ENCODE measurements at regions not wholly inside any gene's neighbourhood (a gene's known extent, or its start where the extent isn't known, plus 50 kb on each side); places are given as distances from the start of the nearest gene placed in this dataset.
A peak's percentile ranks its signal among the peaks of the same experiment; 100 is the strongest.

- no peaks in the 10 kb centered on the region for H3K79me2 ChIP-seq (ENCODE audit: control insufficient read depth, insufficient read depth, low read length)
- ChIA-PET POLR2A (interaction anchor here (0.7 to 1.8 kb wide), 4 partner anchors 9 to 234 kb away, joined by 3 to 5 read pairs (median 4); no protein-coding TSS in a partner anchor), CTCF (ENCODE audit: low intra/inter-chr PET ratio) (no interaction called here)
- no TSS peak for BruUV-seq (replicated peaks)
- H3K9me1 ChIP-seq (ENCODE audit: control insufficient read depth, insufficient read depth, low read length) = no peaks in the 10 kb centered on the region
- peaks cover 20 to 24% of the 10 kb centered on the region in 2 experiments; a peak in 4 of 5 replicates for H3K27me3 ChIP-seq (ENCODE audit: control insufficient read depth in 2 of 2, insufficient read depth in 2 of 2, low read length in 2 of 2)
- no peaks in the 10 kb centered on the region for H3K36me3 ChIP-seq (ENCODE audit: control insufficient read depth, insufficient read depth, low read length)
- no peak overlapping the region for H3K27ac ChIP-seq (ENCODE audit: extremely low read depth, low read depth, low read length)
- FAIRE-seq (no peak), ATAC-seq (no peak), DNase-seq (ENCODE audit: extremely low read depth in 1 of 4, low spot score in 3 of 4) (no peak)
- intact Hi-C loops (cut with micrococcal nuclease) = no loop called here
- TF ChIP-seq PTRF (tag; IDR thresholded peaks at IDR 0.05) (no peak), RFX1 (IDR thresholded peaks at IDR 0.05) (peak; percentile 55), FOXM1 (IDR thresholded peaks at IDR 0.05; ENCODE audit: low read depth) (no peak), FOXM1 (CRISPR knock-in tag; IDR thresholded peaks at IDR 0.05; ENCODE audit: low read depth) (no peak), JUND (IDR thresholded peaks at IDR 0.05; ENCODE audit: borderline replicate concordance, low read depth, low read length) (no peak), JUND (tag; IDR thresholded peaks at IDR 0.05; ENCODE audit: borderline replicate concordance, low read depth, low read length) (no peak), SMARCA4 (IDR thresholded peaks at IDR 0.05) (no peak), PURB (CRISPR knock-in tag; IDR thresholded peaks at IDR 0.05; ENCODE audit: low read depth) (no peak), ZNF384 (IDR thresholded peaks at IDR 0.05; ENCODE audit: low read depth, low read length) (peak; percentile 40)
- H3K9ac ChIP-seq (ENCODE audit: insufficient read depth in 1 of 2, low read depth in 2 of 2, low read length in 2 of 2) = no peak overlapping the region
- no peaks in the 10 kb centered on the region for H4K20me1 ChIP-seq (replicated peaks; ENCODE audit: control insufficient read depth, insufficient read depth, low read length)
- in situ Hi-C loops (cut with MboI) = no loop called here
- H3K9me3 ChIP-seq (replicated peaks; ENCODE audit: control insufficient read depth, insufficient read depth, low read depth, low read length) = no peaks in the 10 kb centered on the region
- no peak overlapping the region for H3K4me2 ChIP-seq (ENCODE audit: insufficient read depth, low read length)
- H2AFZ ChIP-seq (ENCODE audit: low read depth, low read length) = no peak overlapping the region
- no peak overlapping the region for H3K4me3 ChIP-seq
- peaks cover 0 to 9% of the 10 kb centered on the region in 2 experiments; a peak in 2 of 5 replicates for H3K4me1 ChIP-seq (replicated peaks in 1 of 2; ENCODE audit: control insufficient read depth in 2 of 2, insufficient read depth in 2 of 2, low read length in 2 of 2)
These were observed 94.5 kb downstream of the OR13A1 start for GRCh38 chr10:45220931-45221330.

Measured in K562 (cell line).